Right forelimb (tissue), 1 donor: ENCODE measurements at regions not wholly inside any gene's neighbourhood (a gene's known extent, or its start where the extent isn't known, plus 50 kb on each side); places are given as distances from the start of the nearest gene placed in this dataset.
"Not testable (repeated sequence)": the region's sequence is repeated elsewhere in the genome, so short reads cannot be mapped to it uniquely, and the experiment has no call there.

Experiments
- DNase-seq: peaks from one replicate; pipeline ENCODE4 v3.0.0-alpha.2; 2018

DNA sequence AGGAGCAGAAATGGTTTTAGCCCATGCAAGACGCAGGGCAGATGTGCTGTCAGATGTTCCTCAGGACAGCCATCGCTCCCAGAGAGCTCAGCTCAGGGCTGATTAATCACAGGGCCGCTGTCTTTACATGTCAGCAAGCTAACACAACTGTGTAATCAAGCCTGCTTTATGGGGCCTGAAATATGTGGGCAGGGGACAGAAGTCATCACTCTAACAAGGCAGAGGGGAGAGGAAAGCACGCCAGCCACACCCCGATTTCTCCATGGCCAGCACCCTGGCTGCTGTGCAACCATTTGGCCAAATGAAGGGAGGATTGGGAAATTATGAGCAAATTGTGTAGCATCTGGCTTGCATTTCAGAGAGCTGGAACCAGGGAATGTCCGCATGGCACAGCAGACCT lies 368.8 kb downstream of the NPHP4 start:
- no peak for DNase-seq

DNA sequence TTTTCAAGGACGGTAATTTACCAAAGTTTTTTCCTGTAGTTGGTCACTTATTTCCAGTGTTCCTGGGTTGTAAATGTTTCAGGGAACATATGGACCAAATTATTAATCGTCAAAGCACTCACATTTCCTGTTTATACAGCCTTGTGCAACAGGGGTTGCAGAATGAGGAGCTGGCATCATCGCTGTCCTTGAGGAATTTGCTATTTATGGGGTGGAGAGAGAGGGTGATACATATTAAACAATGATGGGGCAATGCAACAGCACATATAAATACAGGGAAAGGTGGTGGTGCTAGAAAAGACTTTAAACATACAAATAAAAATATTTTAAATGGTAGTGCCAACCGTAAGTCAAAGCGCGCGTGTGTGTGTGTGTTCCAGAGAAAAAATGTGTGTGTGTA lies 369.8 kb downstream of the NPHP4 start:
- no peak for DNase-seq

DNA sequence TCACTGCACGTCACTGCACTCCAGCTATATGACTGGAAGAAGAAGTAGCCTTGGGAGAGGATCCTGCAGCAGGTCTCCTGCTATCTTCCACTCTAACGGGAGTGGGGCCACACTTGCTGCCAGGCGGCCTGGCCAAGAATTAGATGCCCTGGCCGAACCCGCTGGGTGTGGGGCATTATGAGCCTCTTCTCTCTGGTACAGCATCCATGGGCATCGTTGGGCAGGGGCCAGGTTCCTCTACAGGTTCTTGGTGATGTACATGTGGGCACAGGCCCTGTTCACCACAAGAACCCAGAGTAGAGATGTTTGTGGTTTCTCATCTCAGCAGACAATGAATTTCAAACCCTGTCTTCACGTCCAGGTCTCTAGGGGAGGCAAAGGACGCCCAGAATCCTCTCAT lies 370.5 kb downstream of the NPHP4 start:
- no peak for DNase-seq

DNA sequence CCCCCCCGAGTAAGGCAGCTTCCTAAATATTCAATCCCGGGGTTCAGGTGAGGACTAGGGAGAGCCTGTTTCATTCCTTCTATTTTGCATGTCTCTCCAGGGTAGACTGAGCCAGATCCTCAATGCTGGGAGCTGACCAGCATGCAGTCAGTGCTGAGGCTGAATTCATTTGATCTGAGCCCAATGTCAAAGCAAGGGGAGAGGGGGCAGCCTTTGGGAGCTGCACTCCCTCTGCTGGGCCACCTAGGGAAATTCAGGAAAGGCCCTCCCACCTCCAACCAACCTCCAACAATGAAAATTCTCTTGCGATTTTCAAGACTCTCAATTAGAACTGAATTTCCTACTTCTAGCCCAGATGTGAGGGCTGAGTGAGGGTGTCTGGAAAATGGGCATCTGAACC lies 371.2 kb downstream of the NPHP4 start:
- no peak for DNase-seq

DNA sequence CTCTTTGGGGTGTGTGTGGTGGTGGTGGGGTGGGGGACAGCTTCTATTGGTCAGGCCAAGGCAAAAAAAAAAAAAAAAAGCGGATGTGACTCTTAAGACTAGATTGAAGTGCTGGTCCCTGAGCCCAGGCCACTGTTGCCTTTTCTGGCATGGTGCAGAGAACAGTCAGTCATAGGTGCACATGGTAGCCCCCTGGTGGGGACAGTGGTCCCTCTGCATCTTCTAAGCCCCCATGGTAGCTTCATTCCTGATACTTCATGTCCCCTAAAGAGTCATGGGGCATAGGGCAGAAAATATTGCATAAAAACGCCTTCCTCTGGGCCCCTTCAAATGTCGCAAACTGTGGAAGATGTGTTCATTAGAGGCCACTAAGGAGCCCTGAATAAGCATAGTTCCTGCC lies 371.8 kb downstream of the NPHP4 start:
- DNase-seq, result no peak

DNA sequence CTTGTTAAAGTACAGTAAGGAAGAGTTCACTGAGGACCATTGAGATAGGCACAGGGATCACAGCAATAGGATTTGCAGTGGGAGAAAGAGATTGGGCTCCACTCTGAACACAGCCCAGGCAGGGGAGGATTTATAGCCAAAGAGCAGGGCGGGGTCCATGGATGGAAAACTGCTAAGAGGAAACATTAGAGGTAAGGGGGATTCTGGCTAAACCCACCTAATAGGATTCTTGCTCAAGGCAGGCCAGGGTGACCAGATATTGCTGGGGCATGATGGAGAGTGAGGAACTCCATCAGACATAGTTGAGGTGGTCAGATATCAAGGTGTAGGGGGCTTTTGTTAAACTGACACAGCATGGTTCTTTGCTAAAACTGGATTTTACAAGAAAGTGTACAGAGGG lies 372.8 kb downstream of the NPHP4 start:
- no peak for DNase-seq

DNA sequence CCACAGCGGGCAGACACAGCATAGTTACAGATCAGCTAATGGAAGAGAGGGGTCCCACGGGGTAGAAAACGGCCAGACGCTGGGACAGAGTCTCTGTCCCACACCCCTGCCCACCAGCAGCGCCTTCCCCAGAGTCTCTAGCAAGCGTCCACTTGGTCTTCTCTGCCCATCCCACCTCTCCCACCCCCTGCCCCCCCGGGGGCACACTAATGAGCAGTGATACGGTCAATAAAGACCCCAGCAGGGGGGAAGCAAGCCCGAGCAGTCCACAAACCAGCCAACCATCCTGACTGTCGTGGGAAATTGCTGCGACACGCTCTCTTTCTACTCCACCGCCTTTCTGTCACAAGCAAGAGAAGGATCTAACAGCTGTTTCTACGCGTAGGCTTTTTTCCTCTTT lies 374.7 kb downstream of the NPHP4 start:
- DNase-seq, result no peak

DNA sequence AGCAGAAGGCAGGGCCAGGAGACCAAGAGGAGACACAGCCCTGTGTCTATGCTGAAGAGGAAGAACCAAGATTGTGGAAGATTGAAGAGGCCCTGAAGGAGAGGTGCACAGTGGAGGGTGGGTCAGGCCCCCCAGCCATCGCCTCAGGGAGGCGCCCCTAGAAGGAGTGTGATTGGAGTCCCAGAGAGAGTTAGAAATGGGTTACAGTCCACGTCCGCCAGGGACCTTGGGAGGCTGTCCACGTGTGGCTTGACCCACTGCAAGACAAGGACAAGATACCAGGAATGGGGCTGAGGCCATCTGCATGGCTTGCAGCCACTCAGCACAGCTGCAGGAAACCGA lies 375.1 kb downstream of the NPHP4 start:
- no peak for DNase-seq

DNA sequence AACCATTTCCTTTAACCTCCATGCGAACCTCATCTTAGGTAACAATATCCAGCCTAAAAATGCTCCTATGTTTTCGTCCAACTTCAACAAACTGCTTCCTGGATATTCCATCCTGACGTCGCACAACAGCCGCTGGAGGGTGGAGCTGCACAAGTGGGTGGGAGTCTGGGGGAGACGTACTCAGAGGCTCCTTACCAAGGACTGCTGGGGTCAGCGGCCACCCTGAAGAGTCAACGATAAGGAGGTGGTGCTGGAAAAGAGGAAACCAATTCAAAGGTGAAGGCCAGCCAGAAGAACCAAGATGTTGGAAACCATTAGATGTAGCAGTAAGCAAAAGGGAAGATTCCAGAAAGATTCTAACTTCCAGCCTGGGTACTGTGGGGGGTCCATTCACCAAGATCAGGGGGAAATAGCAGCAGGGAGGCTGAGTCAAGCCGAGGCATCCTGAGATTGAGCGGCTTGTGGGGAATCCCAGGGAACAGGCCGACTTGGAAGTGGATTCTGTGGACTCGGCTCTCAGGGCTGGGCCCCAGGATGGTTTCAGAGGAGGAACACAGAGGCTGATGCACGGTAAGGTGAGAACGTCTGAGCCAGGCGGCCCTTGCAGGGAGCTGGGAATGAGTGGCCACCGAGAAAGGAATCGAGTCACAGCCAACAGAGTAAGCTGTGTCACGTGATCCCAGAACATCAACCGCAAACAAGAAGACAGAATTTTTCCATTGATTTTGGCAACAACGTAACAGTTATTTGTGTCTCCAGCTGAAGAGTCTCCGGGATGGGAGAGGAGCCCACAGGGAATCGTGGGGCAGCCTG lies 375.7 kb downstream of the NPHP4 start:
- DNase-seq, result no peak

DNA sequence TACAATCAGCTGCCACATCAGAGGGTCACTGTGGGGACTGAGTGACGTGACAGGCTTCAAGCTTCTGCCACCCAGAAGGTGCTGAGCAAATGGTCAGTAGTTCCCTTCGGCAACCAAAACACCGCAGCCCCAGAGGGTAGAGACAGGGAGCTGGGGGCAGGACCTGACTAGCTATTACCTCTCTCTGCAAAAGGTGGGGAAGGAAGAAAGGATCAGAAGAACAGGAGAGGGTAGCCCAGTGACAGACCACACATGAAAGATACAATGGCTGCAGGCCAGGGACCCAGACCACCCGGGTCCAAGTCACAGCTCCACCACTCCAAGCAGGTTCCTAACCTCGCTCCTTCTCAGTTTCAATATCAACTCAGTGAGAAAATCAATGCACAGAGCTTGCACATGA lies 377.1 kb downstream of the NPHP4 start:
- no peak for DNase-seq

DNA sequence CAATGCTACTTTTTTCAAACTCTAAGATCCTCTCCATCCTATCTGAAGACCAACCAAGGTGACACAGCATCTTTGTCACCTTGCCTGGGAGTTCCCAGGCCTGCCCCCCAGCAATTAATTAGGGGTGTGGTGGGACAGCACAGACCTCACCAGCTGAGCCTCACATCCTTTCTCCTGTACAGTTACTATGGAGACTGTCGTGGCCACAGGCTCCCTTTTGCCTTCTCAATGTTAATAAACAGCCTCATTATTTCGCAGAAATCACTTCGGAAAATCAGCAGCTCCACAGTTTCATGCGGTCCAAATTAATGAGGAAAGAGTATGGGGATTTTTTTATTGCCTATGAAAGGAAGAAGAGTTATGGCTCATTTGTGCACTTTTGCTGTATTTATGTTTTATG lies 378.3 kb downstream of the NPHP4 start:
- no peak for DNase-seq

DNA sequence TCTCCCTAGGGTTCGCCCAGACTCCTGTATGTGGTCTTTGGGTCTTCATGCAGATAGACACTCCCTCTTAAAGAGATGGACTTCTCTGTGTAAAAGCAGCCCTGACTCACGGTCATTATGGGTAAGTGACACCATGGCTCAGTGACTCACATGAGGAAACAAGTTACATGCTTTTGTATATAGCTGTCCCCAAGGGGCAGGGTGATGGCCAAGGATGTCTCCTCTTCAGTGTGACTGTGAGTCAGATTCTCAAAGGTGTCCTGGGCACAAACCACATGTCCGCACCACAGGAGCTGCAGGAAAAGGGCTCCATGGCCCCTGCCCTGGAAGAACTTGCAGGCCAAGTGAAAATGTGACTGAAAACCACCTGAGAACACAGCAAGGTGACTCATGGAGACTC lies 380.4 kb downstream of the NPHP4 start:
- DNase-seq, result no peak

DNA sequence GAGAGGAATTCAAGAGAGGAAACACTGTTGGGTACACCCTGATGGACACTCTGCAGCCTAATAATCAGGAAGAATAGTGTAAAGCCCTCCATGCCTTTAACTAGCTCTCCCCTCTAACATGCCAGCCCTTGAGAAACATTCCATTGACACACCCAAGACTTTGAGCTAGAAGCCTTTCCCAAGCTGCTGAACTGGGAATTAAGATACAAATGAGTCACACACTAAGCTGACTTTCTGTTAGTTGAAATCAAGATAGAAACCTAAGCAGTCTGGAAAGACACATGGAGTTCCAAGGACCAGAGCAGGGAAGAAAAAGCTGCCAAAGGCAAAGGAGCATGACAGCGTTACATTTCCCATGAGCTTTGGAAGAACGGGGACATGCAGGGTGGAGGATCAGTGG lies 380.8 kb downstream of the NPHP4 start:
- no peak for DNase-seq

DNA sequence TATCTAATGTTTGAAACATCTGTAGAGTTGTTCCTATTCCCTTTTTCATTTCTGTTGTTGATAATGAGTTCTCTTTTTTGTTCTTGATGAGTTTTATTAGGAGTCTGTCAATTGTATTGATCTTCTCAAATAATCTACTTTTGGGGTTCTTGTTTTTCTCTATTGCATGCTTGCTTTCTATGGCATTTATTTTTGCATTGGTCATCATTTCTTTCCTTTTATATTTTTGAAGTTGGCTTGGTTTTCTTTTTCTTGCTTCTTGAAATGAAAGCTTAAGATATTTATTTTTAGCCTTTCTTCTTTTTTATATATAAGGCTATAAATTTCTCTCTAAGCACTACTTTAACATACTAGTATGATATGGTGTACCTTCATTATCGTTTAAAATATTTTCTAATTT lies 381.8 kb downstream of the NPHP4 start:
- no peak for DNase-seq

DNA sequence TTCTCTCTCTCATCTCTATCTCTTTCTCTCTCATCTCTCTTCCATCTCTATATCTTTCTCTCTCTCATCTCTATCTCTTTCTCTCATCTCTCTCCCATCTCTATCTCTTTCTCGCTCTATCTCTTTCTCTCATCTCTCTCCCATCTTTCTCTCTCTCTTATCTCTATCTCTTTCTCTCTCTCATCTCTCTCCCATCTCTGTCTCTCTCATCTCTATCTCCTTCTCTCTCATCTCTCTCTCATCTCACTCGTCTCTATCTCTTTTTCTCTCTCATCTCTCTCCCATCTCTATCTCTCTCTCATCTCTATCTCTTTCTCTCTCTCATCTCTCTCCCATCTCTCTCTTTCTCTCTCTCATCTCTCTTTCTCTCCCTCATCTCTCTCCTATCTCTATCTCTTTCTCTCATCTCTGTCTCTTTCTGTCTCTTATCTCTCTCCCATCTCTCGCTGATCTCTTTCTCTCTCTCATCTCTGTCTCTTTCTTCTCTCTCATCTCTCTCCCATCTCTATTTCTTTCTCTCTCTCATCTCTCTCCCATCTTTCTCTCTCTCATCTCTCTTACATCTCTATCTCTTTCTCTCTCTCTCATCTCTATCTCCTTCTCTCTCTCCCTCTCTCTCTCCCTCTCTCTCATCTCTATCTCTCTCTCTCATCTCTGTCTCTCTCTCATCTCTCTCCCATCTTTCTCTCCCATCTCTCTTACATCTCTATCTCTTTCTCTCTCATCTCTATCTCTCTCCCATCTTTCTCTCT lies 388.7 kb downstream of the NPHP4 start:
- no peak for DNase-seq

DNA sequence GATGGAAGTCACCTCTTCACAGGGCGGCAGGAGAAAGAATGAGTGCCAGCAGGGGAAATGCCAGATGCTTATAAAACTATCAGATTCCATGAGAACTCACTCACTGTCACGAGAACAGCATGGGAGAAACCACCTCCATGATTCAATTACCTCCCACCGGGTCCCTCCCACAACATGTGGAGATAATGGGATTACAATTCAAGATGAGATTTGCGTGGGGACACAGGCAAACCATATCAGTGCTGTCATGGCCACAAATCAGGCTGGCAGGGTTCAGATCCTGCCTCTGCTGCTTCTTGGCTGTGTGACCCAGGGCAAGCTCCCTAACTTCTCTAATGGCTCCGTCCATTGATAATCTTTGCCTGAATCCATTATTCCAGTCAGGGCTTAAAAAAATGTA lies 389.5 kb downstream of the NPHP4 start:
- DNase-seq, result not testable (repeated sequence)

DNA sequence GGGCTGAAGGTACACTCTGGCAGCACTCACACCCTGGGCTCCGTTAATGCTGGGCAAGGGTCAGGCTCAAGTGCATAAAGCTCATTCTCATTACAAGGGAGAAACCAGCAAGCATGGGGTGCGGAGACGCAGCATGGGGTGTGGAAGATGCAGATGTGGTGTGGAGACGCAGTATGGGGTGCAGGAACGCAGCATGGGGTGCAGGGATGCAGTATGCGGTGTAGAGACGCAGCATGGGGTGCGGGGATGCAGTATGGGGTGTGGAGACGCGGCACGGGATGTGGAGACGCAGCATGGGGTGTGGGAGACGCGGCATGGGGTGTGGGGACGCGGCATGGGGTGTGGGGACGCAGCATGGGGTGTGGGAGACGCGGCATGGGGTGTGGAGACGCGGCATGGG lies 390.7 kb downstream of the NPHP4 start:
- no peak for DNase-seq

DNA sequence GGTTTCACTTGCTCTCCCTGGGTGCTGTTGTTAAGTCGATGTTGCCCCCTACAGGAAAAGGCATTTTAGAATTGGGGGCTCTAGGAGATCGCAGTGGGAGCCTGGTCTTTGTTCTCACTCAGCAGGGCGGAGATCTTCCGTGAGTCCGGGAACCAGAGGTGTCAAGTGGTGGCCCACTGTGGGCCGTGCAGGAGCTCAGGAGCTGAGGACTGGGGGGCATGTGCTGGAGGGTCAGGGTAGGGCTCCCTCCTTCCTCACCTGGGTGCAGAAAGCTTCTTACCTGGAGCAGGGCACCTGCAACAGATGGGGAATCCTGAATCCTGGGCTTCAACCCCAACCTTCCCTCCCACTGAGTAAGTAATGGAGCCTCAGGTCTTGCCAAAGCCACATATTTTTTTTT lies 392.7 kb downstream of the NPHP4 start:
- DNase-seq, result no peak

DNA sequence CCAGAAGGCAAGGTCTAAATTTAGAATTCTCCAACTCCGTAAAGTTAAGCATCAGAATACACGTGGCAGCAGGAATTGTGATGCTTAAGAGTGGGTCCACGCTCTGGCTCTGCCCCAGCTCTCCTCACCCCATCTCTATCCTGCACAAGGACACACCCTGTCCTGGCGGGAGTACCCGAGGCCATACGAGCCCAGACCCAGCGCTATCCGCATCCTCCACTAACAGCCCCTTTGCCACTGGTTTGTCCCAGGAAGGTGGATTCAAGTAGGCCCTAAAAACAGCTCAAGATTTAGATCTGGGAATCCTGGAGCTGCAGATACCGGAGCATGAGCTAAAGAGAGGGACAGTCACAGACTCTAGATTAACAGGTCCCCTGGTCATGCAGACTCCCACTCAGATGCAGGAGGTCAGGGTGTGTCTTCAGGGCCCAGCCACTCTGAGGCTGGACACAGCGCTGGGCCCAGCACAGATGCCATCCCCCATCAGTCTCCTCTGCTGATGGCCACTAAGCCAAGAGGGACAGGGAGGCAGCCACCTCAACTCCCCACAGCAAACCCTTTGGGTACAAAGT lies 393.3 kb downstream of the NPHP4 start:
- DNase-seq, result no peak

DNA sequence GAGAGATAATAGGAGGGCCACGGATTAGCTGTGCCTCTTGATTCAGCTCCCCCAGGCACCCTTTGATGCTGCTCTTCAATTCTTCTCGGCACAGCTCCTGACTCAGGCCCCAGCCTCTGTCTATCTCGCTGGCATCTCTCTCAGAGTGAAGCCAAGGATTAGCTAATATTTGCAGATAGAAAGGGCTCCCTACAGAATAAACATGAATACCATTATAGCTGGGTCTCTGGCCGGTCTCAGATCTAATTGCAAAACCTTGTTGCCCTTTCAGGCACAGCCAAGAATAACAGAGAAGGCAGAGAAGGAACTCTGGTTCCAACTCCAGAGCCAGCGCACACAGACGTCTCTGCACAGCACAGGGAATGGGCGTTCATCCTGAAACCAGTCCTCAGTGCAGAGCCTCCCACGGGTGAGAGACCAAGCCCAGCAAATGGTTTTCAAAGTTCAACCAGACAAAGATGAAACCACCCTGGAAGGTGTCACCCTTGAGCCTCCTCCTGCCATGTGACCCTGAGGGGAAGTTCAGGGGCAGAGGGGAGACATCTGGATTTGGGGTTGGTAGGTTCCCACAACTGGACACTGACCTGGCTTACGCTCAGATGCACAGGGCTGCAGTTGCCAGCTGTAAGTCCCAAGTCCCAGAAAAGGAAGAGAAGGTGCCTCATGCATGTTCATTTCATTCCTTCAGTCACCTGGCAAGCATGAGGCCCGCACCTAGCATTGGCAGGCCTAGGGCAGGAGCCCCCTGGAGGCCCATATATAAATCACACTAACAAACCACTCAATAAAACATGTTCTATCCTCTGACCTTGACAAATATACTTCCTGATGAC lies 394.0 kb downstream of the NPHP4 start:
- DNase-seq, result no peak

DNA sequence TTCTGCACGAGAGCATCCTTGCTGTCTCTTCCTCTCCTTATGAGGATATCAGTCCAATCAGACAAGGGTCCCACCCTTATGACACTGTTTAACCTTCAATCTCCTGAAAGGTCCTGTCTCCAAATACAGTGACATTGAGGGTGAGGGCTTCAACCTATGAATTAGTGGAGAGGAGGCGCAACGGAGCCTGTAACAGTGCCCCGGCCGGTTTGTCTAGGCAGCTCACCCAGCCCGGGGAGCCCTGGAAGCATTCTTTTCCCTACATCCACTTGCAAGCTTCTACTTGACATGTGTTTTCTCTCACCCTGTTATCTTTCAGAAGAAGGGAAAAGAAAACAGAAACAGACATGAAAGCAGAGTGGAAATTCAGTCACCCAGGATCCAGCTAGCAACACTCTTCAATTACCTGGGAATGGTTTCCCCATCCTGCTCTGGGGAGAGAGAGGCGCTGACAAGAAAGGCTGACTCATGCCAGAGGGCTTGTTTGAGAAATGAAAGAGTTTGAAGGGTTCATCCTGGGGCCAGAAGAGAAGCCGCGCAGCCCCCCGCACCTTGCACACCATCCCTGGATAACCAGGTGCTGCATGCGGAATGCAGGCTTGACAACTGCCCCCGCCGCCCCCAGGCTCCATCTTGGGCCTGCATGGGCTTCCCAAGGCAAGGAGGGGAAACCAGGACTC lies 394.9 kb downstream of the NPHP4 start:
- DNase-seq, result no peak

DNA sequence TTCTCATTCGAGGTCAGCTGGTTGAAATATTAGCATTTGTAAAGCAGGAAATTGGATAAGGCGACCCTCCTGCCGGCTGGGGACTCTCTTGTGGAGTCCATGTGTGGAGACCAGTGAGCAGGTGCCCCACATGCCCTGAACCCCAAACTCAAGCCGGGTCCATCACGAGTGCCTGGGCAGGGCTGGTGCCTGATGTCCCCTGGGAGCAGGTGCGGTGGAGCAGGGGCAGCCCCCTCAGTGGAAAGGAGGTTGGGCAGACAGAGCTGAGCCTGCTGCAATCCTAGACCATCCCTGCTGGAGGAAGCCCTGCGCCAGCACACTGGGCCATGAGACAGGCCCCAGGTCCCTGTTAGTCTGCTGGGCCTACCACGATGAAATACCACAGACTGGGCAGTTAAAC lies 395.6 kb downstream of the NPHP4 start:
- no peak for DNase-seq
